ENCODE measurements at regions not wholly inside any gene's neighbourhood (a gene's known extent, or its start where the extent isn't known, plus 50 kb on each side); places are given as distances from the start of the nearest gene placed in this dataset.
A peak's percentile ranks its signal among the peaks of the same experiment; 100 is the strongest.

DNA sequence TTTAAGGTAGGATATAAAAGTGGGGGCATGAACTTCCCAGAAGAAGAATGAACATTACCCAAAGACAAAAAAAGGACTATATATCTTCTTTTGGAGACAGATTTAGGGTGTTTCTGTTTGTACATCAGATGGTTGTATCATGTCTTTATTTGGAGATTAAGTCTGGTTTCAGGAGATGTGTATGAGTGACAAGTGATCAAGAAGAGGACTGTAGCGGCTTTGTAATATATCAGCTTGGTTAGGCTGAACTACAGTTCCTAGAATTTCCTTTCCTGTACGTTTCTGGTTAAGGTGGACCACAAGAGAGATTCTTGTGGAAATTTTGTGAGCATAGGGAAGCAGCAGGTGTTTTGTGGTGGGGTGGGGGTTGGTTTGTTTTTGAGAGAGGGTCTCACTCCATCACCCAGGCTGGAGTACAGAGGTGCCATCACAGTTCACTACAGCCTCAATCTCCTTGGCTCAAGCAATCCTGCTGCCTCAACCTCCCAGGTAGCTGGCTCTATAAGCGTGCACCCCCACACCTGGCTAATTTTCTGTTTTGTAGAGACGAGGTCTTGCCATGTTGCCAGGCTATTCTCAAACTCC is 287.1 kb upstream of the MGAT5 start:
- WGBS, result 62% methylated on average over 4 of the region's 4 CpGs
- Histone ChIP-seq H3K4me1 (ENCODE audit: control insufficient read depth, insufficient read depth, low read length) (no peaks in the 10 kb centered on the region), H3K9me3 (ENCODE audit: control insufficient read depth, low read length) (no peaks in the 10 kb centered on the region), H3K27ac (ENCODE audit: low read length) (no peak overlapping the region), H3K4me3 (ENCODE audit: low read length) (no peak overlapping the region), H3K27me3 (ENCODE audit: control insufficient read depth, insufficient read depth) (no peaks in the 10 kb centered on the region)
- intact Hi-C loops (cut with DNase I), result no loop called here
- ATAC-seq (no peak), DNase-seq (no peak)

DNA sequence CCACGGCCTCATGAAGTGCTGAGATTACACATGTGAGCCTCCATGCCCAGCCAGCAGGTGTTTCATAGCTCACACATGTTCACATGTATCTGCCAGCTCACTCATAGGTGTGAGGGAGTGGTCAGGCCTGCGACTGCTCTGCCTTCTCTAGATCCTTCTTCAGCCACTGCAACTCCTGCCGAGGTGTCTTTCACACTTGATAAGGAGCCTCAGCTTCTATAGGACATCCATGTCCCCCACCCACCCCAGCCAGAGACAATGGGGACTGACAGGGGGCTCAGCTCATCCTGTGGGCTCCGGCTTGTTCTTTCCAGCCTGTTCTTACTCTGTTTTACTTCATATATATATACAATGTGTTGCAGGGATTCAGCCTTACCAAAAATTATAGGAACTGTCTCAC is 286.5 kb upstream of the MGAT5 start:
- Histone ChIP-seq H3K27me3 (ENCODE audit: control insufficient read depth, insufficient read depth) (no peaks in the 10 kb centered on the region), H3K9me3 (ENCODE audit: control insufficient read depth, low read length) (no peaks in the 10 kb centered on the region), H3K4me3 (ENCODE audit: low read length) (no peak overlapping the region), H3K4me1 (ENCODE audit: control insufficient read depth, insufficient read depth, low read length) (no peaks in the 10 kb centered on the region), H3K27ac (ENCODE audit: low read length) (no peak overlapping the region)
- no peak for DNase-seq
- ATAC-seq, result no peak
- intact Hi-C loops (cut with DNase I), result no loop called here
- WGBS, result 59% methylated on average over 4 of the region's 4 CpGs

DNA sequence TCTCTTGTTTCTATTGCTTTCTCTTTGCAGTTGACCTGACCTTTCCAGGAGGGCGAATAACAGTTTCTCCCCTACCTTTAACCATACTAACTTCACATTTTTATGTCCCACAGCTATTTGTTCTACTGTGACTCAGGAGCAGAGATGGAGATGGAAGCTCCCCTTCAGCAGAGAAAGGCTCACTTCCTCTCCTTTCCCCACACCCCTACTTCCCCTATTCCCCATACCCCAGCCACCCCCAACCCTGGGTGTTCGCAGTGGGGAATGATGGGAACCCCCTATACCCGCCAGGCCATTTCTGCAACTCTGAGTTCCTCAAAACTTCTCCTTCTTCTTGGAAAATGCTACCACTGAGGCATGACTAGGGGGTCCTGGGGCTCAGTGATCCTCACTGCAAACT is 285.4 kb upstream of the MGAT5 start:
- no peaks in the 10 kb centered on the region for H3K9me3 ChIP-seq (ENCODE audit: control insufficient read depth, low read length)
- 89% methylated on average over 3 of the region's 3 CpGs for WGBS
- DNase-seq (no peak), ATAC-seq (peak; percentile 43 to 55)
- H3K27me3 ChIP-seq (ENCODE audit: control insufficient read depth, insufficient read depth), result no peaks in the 10 kb centered on the region
- intact Hi-C loops (cut with DNase I), result no loop called here
- peaks cover 3% of the 10 kb centered on the region for H3K4me1 ChIP-seq (ENCODE audit: control insufficient read depth, insufficient read depth, low read length)
- no peak overlapping the region for H3K4me3 ChIP-seq (ENCODE audit: low read length)
- H3K27ac ChIP-seq (ENCODE audit: low read length), result no peak overlapping the region

DNA sequence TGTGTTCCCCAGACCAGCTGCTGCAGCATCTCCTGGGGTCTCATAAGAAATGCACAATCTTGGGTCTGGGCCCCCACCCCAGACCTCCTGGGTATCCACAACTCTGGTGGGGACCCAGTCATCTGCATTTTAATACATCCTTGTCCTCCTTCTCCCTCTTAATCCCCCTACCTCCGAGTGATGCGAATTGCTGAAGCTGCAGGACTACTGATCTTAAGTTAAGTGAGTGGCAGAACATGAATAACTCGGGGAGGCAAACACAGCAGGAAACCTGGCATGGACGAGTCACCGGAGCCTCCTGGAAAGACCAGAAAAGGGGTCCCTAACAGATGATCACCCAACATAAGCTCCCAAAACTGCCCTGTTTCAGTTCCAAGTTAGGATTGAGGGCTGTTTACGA is 283.2 kb upstream of the MGAT5 start:
- WGBS, result 70% methylated on average over 6 of the region's 6 CpGs
- no peak for ATAC-seq
- peaks cover 3% of the 10 kb centered on the region for H3K4me1 ChIP-seq (ENCODE audit: control insufficient read depth, insufficient read depth, low read length)
- no peaks in the 10 kb centered on the region for H3K27me3 ChIP-seq (ENCODE audit: control insufficient read depth, insufficient read depth)
- intact Hi-C loops (cut with DNase I), result no loop called here
- no peaks in the 10 kb centered on the region for H3K9me3 ChIP-seq (ENCODE audit: control insufficient read depth, low read length)
- no peak for DNase-seq
- no peak overlapping the region for H3K4me3 ChIP-seq (ENCODE audit: low read length)
- no peak overlapping the region for H3K27ac ChIP-seq (ENCODE audit: low read length)

DNA sequence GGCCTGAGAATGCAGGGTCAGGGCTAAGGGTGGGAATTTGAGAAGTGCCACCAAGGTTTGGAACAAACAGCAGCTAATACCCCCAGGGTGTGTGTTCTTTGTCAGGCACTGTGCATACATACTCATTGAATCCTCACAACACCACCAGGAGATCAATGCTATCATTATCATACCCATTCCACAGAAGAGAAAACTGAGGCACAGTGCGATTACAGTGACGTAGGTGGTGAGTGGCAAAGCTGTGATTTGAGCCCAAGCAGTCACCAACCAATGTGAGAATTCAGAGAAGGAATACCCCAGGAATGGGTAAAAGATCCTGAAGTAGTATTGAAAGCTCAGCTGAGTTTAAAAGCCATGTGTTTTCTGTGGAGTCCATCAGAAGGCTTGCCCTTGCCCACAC is 281.6 kb upstream of the MGAT5 start:
- DNase-seq (no peak), ATAC-seq (no peak)
- Histone ChIP-seq H3K9me3 (ENCODE audit: control insufficient read depth, low read length) (no peaks in the 10 kb centered on the region), H3K27me3 (ENCODE audit: control insufficient read depth, insufficient read depth) (no peaks in the 10 kb centered on the region), H3K4me3 (ENCODE audit: low read length) (no peak overlapping the region), H3K27ac (ENCODE audit: low read length) (no peak overlapping the region), H3K4me1 (ENCODE audit: control insufficient read depth, insufficient read depth, low read length) (peaks cover 3% of the 10 kb centered on the region)
- 93% methylated on average over 2 of the region's 2 CpGs for WGBS
- intact Hi-C loops (cut with DNase I), result no loop called here

DNA sequence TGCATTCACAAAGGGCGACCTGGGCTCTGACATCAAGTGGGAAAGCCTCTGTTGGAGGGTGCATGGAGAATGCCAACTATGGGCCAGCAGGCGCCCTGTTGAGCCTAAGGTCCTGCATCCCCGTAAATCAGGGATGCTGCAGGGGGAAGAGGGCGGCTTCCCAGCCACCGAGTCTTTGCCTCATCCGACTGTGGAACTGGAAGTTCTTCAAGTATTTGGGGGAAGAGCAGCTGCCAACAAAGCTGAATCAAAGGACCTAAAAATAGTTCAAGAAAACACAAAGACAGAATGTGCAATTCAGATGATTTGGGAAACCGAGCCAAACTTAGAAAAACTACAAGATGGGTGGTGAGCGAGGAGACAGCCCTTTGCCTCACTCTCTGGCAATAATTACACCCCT is 281.1 kb upstream of the MGAT5 start:
- H3K27me3 ChIP-seq (ENCODE audit: control insufficient read depth, insufficient read depth), result no peaks in the 10 kb centered on the region
- no peak overlapping the region for H3K4me3 ChIP-seq (ENCODE audit: low read length)
- DNase-seq (peak in 2 of 3 donors; percentile 22 to 47), ATAC-seq (peak in 1 of 2 donors; percentile 47)
- 42% methylated on average over 8 of the region's 8 CpGs for WGBS
- intact Hi-C loops (cut with DNase I), result no loop called here
- peaks cover 3% of the 10 kb centered on the region for H3K4me1 ChIP-seq (ENCODE audit: control insufficient read depth, insufficient read depth, low read length)
- H3K27ac ChIP-seq (ENCODE audit: low read length), result no peak overlapping the region
- no peaks in the 10 kb centered on the region for H3K9me3 ChIP-seq (ENCODE audit: control insufficient read depth, low read length)

DNA sequence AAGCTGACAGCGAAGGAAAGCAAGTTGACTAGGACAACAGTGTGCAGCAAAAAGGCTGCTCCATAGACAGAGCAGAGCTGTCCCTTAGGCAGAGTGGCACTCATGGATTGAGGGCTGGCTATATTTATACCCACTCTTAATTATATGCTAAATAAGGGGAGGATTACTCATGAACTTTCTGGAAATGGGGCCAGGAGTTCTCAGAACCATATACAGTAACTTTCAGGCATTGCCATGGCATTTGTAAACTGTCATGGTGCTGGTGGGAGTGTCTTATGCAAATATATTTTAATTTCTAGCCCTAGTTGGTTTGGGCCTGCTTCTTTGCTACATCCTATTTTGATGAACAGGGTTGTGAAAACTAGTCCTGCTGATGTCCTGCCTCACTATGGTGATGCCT is 279.5 kb upstream of the MGAT5 start:
- WGBS, result 98% methylated on average over 1 of the region's 1 CpG
- Histone ChIP-seq H3K4me1 (ENCODE audit: control insufficient read depth, insufficient read depth, low read length) (peaks cover 3% of the 10 kb centered on the region), H3K27me3 (ENCODE audit: control insufficient read depth, insufficient read depth) (no peaks in the 10 kb centered on the region), H3K4me3 (ENCODE audit: low read length) (no peak overlapping the region), H3K27ac (ENCODE audit: low read length) (no peak overlapping the region), H3K9me3 (ENCODE audit: control insufficient read depth, low read length) (no peaks in the 10 kb centered on the region)
- DNase-seq, result no peak
- intact Hi-C loops (cut with DNase I), result no loop called here
- ATAC-seq, result no peak

DNA sequence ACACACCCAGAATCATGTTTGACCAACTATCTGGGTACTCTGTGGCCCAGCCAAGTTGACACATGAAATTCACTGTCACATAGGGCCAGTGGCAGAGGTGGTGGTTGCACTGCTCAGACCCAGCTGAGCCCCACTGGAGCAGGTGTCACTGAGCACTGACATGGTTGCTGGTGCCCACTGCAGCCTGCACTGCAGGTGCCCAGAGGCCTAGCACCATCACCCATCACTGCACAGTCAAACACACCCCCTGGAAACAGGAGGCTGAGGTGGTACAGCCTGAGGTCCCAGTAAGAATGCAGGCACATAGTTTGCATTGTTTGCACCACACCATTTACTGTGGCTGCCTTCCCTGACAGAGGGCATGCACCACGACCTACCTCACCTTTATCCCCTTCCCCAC is 278.7 kb upstream of the MGAT5 start:
- H3K4me1 ChIP-seq (ENCODE audit: control insufficient read depth, insufficient read depth, low read length), result peaks cover 3% of the 10 kb centered on the region
- no peak overlapping the region for H3K27ac ChIP-seq (ENCODE audit: low read length)
- ATAC-seq, result no peak
- WGBS, result 0% methylated on average over 1 of the region's 1 CpG
- H3K27me3 ChIP-seq (ENCODE audit: control insufficient read depth, insufficient read depth), result no peaks in the 10 kb centered on the region
- H3K4me3 ChIP-seq (ENCODE audit: low read length), result no peak overlapping the region
- H3K9me3 ChIP-seq (ENCODE audit: control insufficient read depth, low read length), result no peaks in the 10 kb centered on the region
- intact Hi-C loops (cut with DNase I), result no loop called here
- DNase-seq, result no peak

DNA sequence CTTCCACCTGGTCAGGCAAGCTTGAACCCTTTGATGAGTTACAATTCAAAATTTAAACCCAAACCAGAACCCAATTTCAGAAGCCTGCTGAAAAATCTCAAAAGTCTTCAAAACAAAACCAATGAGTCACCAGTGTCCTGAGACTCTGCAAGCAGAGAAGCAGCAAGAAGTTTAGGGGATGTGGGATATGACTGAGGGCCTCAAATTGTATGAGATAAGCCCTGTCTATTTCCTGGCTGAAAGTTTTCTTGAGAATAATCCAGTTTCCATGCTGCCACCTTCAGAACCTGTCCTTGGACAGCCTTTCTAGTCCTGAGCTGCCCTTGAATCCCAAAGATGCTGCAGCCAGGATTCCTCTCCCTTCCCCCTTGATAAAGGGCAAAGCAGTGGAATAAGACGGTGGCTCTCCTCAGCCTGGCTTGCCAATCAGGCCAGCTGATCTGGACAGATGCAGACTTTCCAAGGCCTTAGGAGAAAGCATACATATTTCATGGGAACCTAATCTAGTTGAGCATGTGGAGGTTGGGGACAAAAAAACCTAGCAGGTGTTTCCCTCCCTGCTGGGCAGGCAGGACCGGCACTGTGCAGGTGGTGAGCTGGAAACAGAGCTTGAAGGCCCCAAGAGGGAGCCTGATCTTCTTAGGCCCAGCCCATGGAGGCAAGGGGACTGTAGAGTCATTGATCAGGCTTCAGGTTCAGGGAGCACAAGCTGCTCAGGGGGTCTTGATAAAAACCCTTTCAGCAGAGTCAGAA is 278.0 kb upstream of the MGAT5 start:
- intact Hi-C loops (cut with DNase I), result no loop called here
- H3K27ac ChIP-seq (ENCODE audit: low read length), result no peak overlapping the region
- WGBS, result 31% methylated on average over 2 of the region's 2 CpGs
- H3K4me1 ChIP-seq (ENCODE audit: control insufficient read depth, insufficient read depth, low read length), result peaks cover 3% of the 10 kb centered on the region
- DNase-seq (no peak), ATAC-seq (no peak)
- no peaks in the 10 kb centered on the region for H3K27me3 ChIP-seq (ENCODE audit: control insufficient read depth, insufficient read depth)
- H3K4me3 ChIP-seq (ENCODE audit: low read length), result no peak overlapping the region
- no peaks in the 10 kb centered on the region for H3K9me3 ChIP-seq (ENCODE audit: control insufficient read depth, low read length)

DNA sequence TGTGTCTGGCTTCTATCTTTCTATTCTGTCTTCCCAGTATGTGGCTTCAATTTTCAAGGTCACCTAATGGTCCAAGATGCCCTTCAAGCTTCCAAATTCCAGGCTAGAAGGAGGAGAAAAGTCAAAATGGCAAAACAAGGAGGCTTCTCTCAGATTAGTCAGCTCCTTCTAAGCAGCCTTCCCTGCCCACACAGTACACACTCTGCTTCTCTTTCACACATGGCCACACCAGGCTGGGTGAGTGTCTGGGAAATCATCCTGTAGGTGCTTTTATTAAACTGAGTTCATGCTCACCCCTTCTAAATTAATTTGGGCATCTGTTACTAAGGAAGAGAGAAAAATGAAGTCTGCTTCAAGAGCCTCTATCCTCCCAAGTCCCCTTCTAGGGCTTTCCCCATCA is 277.2 kb upstream of the MGAT5 start:
- Histone ChIP-seq H3K27ac (ENCODE audit: low read length) (no peak overlapping the region), H3K4me3 (ENCODE audit: low read length) (no peak overlapping the region), H3K9me3 (ENCODE audit: control insufficient read depth, low read length) (no peaks in the 10 kb centered on the region), H3K27me3 (ENCODE audit: control insufficient read depth, insufficient read depth) (no peaks in the 10 kb centered on the region), H3K4me1 (ENCODE audit: control insufficient read depth, insufficient read depth, low read length) (peaks cover 3% of the 10 kb centered on the region)
- intact Hi-C loops (cut with DNase I), result no loop called here
- DNase-seq (no peak), ATAC-seq (no peak)

DNA sequence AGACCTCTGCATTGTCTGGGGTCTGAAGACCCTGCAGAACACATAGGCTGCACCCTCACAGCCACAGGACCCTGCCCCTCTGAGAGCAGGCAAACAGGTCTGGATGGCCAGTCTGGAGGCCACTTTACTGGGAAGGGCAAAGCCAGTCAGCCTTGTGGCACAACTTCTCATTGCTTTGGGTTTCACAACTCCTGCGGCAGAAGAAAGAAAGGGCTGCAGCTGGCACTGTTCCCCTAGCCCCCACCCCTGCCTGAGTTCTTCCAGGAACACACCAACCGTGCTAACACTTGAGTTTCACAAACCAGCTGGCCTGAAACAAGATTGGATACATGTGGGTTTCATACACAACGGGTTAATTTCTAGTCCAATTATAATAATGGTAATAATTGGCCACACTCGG is 276.5 kb upstream of the MGAT5 start:
- WGBS, result 50% methylated on average over 4 of the region's 4 CpGs
- Histone ChIP-seq H3K9me3 (ENCODE audit: control insufficient read depth, low read length) (no peaks in the 10 kb centered on the region), H3K27me3 (ENCODE audit: control insufficient read depth, insufficient read depth) (no peaks in the 10 kb centered on the region), H3K4me1 (ENCODE audit: control insufficient read depth, insufficient read depth, low read length) (peaks cover 3% of the 10 kb centered on the region), H3K27ac (ENCODE audit: low read length) (no peak overlapping the region), H3K4me3 (ENCODE audit: low read length) (no peak overlapping the region)
- ATAC-seq, result no peak
- DNase-seq, result peak in 1 of 3 donors; percentile 58
- intact Hi-C loops (cut with DNase I), result no loop called here

DNA sequence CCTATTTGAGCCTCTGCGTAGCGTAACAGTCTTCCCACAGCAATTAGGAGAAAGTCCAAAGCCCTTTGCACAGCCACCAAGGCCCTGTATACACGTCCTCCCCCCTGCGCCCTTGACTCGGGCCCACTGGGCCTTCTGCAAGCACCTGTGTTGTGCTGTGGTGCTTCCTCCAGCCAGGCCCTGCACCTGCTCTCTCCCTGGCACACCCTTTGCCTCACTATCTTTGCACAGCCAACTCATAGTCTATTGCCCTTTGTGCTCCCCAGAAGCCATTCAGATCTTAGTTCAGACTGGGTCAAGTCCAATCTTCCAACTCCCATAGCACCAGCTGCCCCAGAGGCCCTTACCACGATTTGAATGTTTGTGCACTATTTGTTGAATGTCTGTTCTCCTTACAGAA is 271.6 kb upstream of the MGAT5 start:
- ATAC-seq, result no peak
- intact Hi-C loops (cut with DNase I), result no loop called here
- Histone ChIP-seq H3K4me3 (ENCODE audit: low read length) (no peak overlapping the region), H3K9me3 (ENCODE audit: control insufficient read depth, low read length) (no peaks in the 10 kb centered on the region), H3K27me3 (ENCODE audit: control insufficient read depth, insufficient read depth) (no peaks in the 10 kb centered on the region), H3K4me1 (ENCODE audit: control insufficient read depth, insufficient read depth, low read length) (no peaks in the 10 kb centered on the region), H3K27ac (ENCODE audit: low read length) (no peak overlapping the region)
- 88% methylated on average over 6 of the region's 6 CpGs for WGBS
- no peak for DNase-seq

All from right cardiac atrium (tissue), 5 donors.